Panc1 (cell line): ENCODE measurements at regions not wholly inside any gene's neighbourhood (a gene's known extent, or its start where the extent isn't known, plus 50 kb on each side); places are given as distances from the start of the nearest gene placed in this dataset.

Experiments used
- ATAC-seq: fragments of 200-7000 bp; cut with Tn5 transposase; 2 replicates; pipeline ENCODE4 v1.9.1; 2020; ENCODE audit warnings: mild to moderate bottlenecking, moderate library complexity
- BruUV-seq: library from RNA; stranded (reverse); fragments of 400-500 nt; replicated peaks from 2 replicates; lab custom pipeline; 2021; lab: Mats Ljungman, UMichigan
- CTCF ChIA-PET: fragments of 300-600 bp; sonication (Branson Sonifier 250); formaldehyde crosslinking; loops from one replicate; lab custom pipeline; 2022; ENCODE audit warnings: antibody characterized with exemption; lab: Charles Lee
- POLR2A ChIA-PET: fragments of 300-600 bp; sonication (Branson Sonifier 250); formaldehyde crosslinking; loops from one replicate; lab custom pipeline; 2022; ENCODE audit warnings: antibody characterized with exemption; lab: Charles Lee
- DNase-seq: peaks from one replicate; pipeline ENCODE4 v3.0.0-alpha.2; 2010; ENCODE audit warnings: low read depth, low spot score
- H3K27ac ChIP-seq: 2 replicates; pipeline ENCODE4 v1.5.1; 2011; ENCODE audit warnings: mild to moderate bottlenecking, low read length, inconsistent platforms
- H3K27me3 ChIP-seq: fragments of 200-500 bp; sonication (Bioruptor generic); 2 replicates; pipeline ENCODE4 v1.6.0; 2014; ENCODE audit warnings: low read length, inconsistent platforms; ENCODE audit not compliant: control insufficient read depth, insufficient read depth
- H3K36me3 ChIP-seq: fragments of 200-500 bp; sonication (Bioruptor generic); 2 replicates; pipeline ENCODE4 v1.5.1; 2014; ENCODE audit warnings: inconsistent platforms, mild to moderate bottlenecking, low read length, moderate library complexity; ENCODE audit not compliant: control insufficient read depth, insufficient read depth
- H3K4me1 ChIP-seq: 2 replicates; pipeline ENCODE4 v1.5.1; 2011; ENCODE audit warnings: inconsistent platforms, mild to moderate bottlenecking, low read length, moderate library complexity; ENCODE audit not compliant: control insufficient read depth, insufficient read depth
- H3K4me3 ChIP-seq, 2 experiments: 2 replicates each; pipeline ENCODE4 v1.5.1; 2011 to 2012; ENCODE audit warnings: low read depth in 2 of 2, low read length in 2 of 2, mild to moderate bottlenecking in 2 of 2, inconsistent platforms in 1 of 2, moderate library complexity in 1 of 2
- H3K9me3 ChIP-seq: fragments of 200-500 bp; sonication (Bioruptor generic); 2 replicates; pipeline ENCODE4 v1.5.1; 2014; ENCODE audit warnings: low read depth, mild to moderate bottlenecking, inconsistent platforms, low read length, moderate library complexity; ENCODE audit not compliant: control insufficient read depth, insufficient read depth
- POLR2AphosphoS5 ChIP-seq: IDR thresholded peaks from 2 replicates; pipeline ENCODE4 v1.6.1; 2012; ENCODE audit warnings: mild to moderate bottlenecking, low read depth, low read length, moderate library complexity
- REST ChIP-seq, 2 experiments: IDR thresholded peaks; 2 replicates each; pipeline ENCODE4 v1.6.1; 2011 to 2012; ENCODE audit warnings: low read depth in 2 of 2, control low read depth in 1 of 2, low read length in 1 of 2, mild to moderate bottlenecking in 1 of 2, moderate library complexity in 1 of 2; ENCODE audit not compliant: insufficient read depth in 1 of 2
- SIN3A ChIP-seq: IDR thresholded peaks from 2 replicates; pipeline ENCODE4 v1.6.1; 2012; ENCODE audit warnings: low read depth, mild to moderate bottlenecking, low read length, moderate library complexity, borderline replicate concordance; ENCODE audit not compliant: insufficient read depth
- TCF7L2 ChIP-seq: IDR thresholded peaks from 2 replicates; pipeline ENCODE4 v1.6.1; 2011; ENCODE audit warnings: mild to moderate bottlenecking, low read depth, low read length, inconsistent platforms
- in situ Hi-C: cut with HindIII; loops from 2 replicates; pipeline ENCODE4 v1.10.0; 2016; ENCODE audit warnings: low sequenced_read_pairs, low pct_unique_long_range_greater_than_20kb
- intact Hi-C: fragments of 100-400 bp; cut with micrococcal nuclease; formaldehyde crosslinking; loops from one replicate; pipeline ENCODE4 v1.10.0; 2022; ENCODE audit not compliant: unreplicated experiment
- TF ChIP-seq, protein P1 (sequence below): fragments of 450-650 bp; IDR thresholded peaks from 2 replicates; pipeline ENCODE4 v1.5.1; 2017; ENCODE audit warnings: mild to moderate bottlenecking

DNA sequence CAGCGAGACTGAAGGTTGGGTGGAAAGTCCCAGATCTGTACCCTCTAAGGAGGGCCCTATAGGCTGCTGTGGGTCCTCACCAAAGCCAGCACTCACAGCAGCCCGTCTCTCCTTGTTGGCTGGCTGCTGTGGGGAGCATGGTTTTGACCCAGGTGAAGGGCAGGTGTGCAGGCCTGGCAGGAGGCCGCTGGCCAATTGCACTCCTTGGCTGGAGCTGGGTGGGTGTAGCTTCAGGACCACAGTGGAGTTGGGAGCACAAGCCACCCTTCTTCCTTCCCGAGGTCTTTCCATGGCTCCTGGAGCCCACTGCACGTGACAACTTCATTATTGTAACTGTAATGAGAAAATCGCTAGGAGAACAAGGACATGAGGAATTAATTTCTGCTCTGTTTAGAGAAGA lies 287.7 kb upstream of the FOXQ1 start:
- no peak for ATAC-seq
- H3K4me3 ChIP-seq: no peak overlapping the region
- H3K27me3 ChIP-seq: no peaks in the 10 kb centered on the region
- BruUV-seq: no TSS peak
- ChIA-PET CTCF (no interaction called here), POLR2A (no interaction called here)
- in situ Hi-C loops (no loop called here), intact Hi-C loops (no loop called here)
- DNase-seq: no peak
- H3K36me3 ChIP-seq: no peaks in the 10 kb centered on the region
- no peak overlapping the region; the same call in 1 of the 2 replicates for H3K27ac ChIP-seq
- peaks cover 7% of the 10 kb centered on the region; the same call in 1 of the 2 replicates for H3K4me1 ChIP-seq
- H3K9me3 ChIP-seq: no peaks in the 10 kb centered on the region
- TF ChIP-seq REST (IDR thresholded peaks at IDR 0.05; ENCODE audit: insufficient read depth in 1 of 2, low read depth in 2 of 2, low read length in 1 of 2) (no peak), SIN3A (no peak), TCF7L2 (no peak), POLR2AphosphoS5 (no peak)
- TF ChIP-seq, protein P1, sequence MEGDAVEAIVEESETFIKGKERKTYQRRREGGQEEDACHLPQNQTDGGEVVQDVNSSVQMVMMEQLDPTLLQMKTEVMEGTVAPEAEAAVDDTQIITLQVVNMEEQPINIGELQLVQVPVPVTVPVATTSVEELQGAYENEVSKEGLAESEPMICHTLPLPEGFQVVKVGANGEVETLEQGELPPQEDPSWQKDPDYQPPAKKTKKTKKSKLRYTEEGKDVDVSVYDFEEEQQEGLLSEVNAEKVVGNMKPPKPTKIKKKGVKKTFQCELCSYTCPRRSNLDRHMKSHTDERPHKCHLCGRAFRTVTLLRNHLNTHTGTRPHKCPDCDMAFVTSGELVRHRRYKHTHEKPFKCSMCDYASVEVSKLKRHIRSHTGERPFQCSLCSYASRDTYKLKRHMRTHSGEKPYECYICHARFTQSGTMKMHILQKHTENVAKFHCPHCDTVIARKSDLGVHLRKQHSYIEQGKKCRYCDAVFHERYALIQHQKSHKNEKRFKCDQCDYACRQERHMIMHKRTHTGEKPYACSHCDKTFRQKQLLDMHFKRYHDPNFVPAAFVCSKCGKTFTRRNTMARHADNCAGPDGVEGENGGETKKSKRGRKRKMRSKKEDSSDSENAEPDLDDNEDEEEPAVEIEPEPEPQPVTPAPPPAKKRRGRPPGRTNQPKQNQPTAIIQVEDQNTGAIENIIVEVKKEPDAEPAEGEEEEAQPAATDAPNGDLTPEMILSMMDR: no peak

- in situ Hi-C loops: no loop called here
- CTCF ChIA-PET: no interaction called here
- Histone ChIP-seq H3K27ac (no peak overlapping the region), H3K4me1 (peaks cover 7% of the 10 kb centered on the region; the same call in 1 of the 2 replicates), H3K27me3 (no peaks in the 10 kb centered on the region), H3K4me3 (no peak overlapping the region), H3K9me3 (no peaks in the 10 kb centered on the region), H3K36me3 (no peaks in the 10 kb centered on the region)
- intact Hi-C loops: no loop called here
- no TSS peak for BruUV-seq
- TF ChIP-seq SIN3A (no peak), POLR2AphosphoS5 (no peak), REST (IDR thresholded peaks at IDR 0.05; ENCODE audit: insufficient read depth in 1 of 2, low read depth in 2 of 2, low read length in 1 of 2) (no peak), TCF7L2 (no peak)
- TF ChIP-seq, protein P1: no peak
- POLR2A ChIA-PET: no interaction called here
- no peak for DNase-seq
- no peak for ATAC-seq
Measured at GRCh38 chr6:1023229-1023628, 288.7 kb upstream of the FOXQ1 start.
